Upper lobe of left lung (tissue), 4 donors: ENCODE measurements at regions not wholly inside any gene's neighbourhood (a gene's known extent, or its start where the extent isn't known, plus 50 kb on each side); places are given as distances from the start of the nearest gene placed in this dataset.

Experiments used
- POLR2A ChIP-seq, 4 donors: fragments of 450-650 bp; IDR thresholded peaks; one replicate each; pipeline ENCODE4 v1.5.1; 2016 to 2017; ENCODE audit warnings: antibody characterized with exemption in 4 of 4, mild to moderate bottlenecking in 2 of 4
- TF ChIP-seq, protein P1 (sequence below), 6 experiments: fragments of 450-650 bp in 4 of 6; fragments of 200-600 bp in 2 of 6; sonication (generic) in 2 of 6; IDR thresholded peaks; one replicate each; pipeline ENCODE4 v1.5.1; 2016 to 2019; ENCODE audit warnings: antibody characterized with exemption in 6 of 6

DNA sequence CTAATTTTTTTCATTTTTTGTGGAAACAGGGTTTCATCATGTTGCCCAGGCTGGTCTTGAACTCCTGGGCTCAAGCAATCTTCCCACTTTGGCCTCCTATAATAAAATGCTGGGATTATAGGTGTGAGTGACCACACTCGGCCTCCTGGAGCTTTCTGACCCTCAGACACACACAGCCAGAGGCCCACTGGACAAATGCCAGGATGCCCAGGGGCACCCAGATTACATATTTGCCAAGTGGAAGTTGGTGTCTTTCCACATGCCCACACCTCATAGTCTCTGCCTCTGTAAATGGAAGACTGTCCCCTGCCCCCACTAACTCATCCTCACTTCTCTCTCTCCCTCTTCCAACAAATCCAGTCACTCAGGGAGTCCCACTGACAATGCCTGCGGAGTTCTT, 63.4 kb upstream of the LRP8 start:
- TF ChIP-seq, protein P1, sequence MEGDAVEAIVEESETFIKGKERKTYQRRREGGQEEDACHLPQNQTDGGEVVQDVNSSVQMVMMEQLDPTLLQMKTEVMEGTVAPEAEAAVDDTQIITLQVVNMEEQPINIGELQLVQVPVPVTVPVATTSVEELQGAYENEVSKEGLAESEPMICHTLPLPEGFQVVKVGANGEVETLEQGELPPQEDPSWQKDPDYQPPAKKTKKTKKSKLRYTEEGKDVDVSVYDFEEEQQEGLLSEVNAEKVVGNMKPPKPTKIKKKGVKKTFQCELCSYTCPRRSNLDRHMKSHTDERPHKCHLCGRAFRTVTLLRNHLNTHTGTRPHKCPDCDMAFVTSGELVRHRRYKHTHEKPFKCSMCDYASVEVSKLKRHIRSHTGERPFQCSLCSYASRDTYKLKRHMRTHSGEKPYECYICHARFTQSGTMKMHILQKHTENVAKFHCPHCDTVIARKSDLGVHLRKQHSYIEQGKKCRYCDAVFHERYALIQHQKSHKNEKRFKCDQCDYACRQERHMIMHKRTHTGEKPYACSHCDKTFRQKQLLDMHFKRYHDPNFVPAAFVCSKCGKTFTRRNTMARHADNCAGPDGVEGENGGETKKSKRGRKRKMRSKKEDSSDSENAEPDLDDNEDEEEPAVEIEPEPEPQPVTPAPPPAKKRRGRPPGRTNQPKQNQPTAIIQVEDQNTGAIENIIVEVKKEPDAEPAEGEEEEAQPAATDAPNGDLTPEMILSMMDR (IDR thresholded peaks at IDR 0.05) = no peak
- no peak for TF ChIP-seq POLR2A (IDR thresholded peaks at IDR 0.05)
